Esophagus squamous epithelium (tissue), 4 donors: ENCODE measurements at regions not wholly inside any gene's neighbourhood (a gene's known extent, or its start where the extent isn't known, plus 50 kb on each side); places are given as distances from the start of the nearest gene placed in this dataset.

Experiments
- CTCF ChIP-seq, 6 experiments: fragments of 450-650 bp in 4 of 6; fragments of 200-600 bp in 2 of 6; sonication (generic) in 2 of 6; IDR thresholded peaks; one replicate each; pipeline ENCODE4 v1.5.1; 2016 to 2019; ENCODE audit warnings: antibody characterized with exemption in 6 of 6, mild to moderate bottlenecking in 4 of 6, moderate library complexity in 4 of 6
- POLR2A ChIP-seq, 4 donors: fragments of 450-650 bp; IDR thresholded peaks; one replicate each; pipeline ENCODE4 v1.6.1; 2017; ENCODE audit warnings: antibody characterized with exemption in 4 of 4, mild to moderate bottlenecking in 4 of 4, moderate library complexity in 3 of 4

GRCh38 chr5:104942735-104943134 is 1380.1 kb upstream of the NUDT12 start:
- TF ChIP-seq CTCF (IDR thresholded peaks at IDR 0.05) (no peak), POLR2A (IDR thresholded peaks at IDR 0.05) (no peak)
